Panc1 (cell line): ENCODE measurements at regions not wholly inside any gene's neighbourhood (a gene's known extent, or its start where the extent isn't known, plus 50 kb on each side); places are given as distances from the start of the nearest gene placed in this dataset.

Source experiments
- POLR2AphosphoS5 ChIP-seq: IDR thresholded peaks from 2 replicates; pipeline ENCODE4 v1.6.1; 2012; ENCODE audit warnings: mild to moderate bottlenecking, low read depth, low read length, moderate library complexity
- TF ChIP-seq, protein P1 (sequence below): fragments of 450-650 bp; IDR thresholded peaks from 2 replicates; pipeline ENCODE4 v1.5.1; 2017; ENCODE audit warnings: mild to moderate bottlenecking

DNA sequence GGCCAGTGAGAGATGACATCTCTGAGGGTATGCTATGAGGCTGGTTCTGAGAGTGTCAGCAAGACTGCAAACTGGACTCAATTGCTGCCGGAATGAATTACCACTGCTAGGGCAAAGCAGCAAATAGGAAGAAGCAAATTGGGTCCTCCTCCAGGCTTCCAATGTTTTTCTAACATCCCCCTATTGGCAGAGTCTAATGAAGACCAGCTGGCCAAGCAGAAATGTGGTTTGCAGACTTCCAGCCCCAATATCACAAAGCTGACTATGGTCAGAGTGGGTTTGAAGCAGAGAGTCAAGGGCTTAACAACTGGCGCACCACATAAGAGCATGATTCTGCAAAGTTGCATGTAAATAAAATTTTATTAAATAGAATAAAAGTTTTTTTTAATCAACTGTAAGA lies 225.4 kb upstream of the GLRA2 start:
- TF ChIP-seq, protein P1, sequence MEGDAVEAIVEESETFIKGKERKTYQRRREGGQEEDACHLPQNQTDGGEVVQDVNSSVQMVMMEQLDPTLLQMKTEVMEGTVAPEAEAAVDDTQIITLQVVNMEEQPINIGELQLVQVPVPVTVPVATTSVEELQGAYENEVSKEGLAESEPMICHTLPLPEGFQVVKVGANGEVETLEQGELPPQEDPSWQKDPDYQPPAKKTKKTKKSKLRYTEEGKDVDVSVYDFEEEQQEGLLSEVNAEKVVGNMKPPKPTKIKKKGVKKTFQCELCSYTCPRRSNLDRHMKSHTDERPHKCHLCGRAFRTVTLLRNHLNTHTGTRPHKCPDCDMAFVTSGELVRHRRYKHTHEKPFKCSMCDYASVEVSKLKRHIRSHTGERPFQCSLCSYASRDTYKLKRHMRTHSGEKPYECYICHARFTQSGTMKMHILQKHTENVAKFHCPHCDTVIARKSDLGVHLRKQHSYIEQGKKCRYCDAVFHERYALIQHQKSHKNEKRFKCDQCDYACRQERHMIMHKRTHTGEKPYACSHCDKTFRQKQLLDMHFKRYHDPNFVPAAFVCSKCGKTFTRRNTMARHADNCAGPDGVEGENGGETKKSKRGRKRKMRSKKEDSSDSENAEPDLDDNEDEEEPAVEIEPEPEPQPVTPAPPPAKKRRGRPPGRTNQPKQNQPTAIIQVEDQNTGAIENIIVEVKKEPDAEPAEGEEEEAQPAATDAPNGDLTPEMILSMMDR: no peak
- no peak for TF ChIP-seq POLR2AphosphoS5
